HEK293 (cell line): ENCODE measurements at regions not wholly inside any gene's neighbourhood (a gene's known extent, or its start where the extent isn't known, plus 50 kb on each side); places are given as distances from the start of the nearest gene placed in this dataset.

Source experiments
- CTCF ChIA-PET: fragments of 350-600 bp; formaldehyde crosslinking; extraction: SDS; loops from one replicate; lab custom pipeline; 2021; ENCODE audit warnings: antibody characterized with exemption; lab: Yijun Ruan, JAX
- POLR2A ChIA-PET: fragments of 300-600 bp; formaldehyde crosslinking; extraction: SDS; loops from one replicate; lab custom pipeline; 2020; ENCODE audit warnings: antibody characterized with exemption, inconsistent platforms; lab: Yijun Ruan, JAX
- H3K27ac ChIP-seq: fragments of 200-500 bp; sonication (Bioruptor generic); 2 replicates; pipeline ENCODE4 v1.5.1; 2014; ENCODE audit warnings: low read depth, low read length, control low read depth, inconsistent platforms; ENCODE audit errors: extremely low read depth
- H3K36me3 ChIP-seq, 2 experiments: fragments of 200-500 bp in 1 of 2; sonication (Bioruptor generic) in 1 of 2; 1 replicate in 1 of 2; 2 replicates in 1 of 2; pipeline ENCODE4 v1.5.1; 2014 to 2017; ENCODE audit warnings: inconsistent platforms in 2 of 2, low read length in 2 of 2; ENCODE audit not compliant: control insufficient read depth in 2 of 2, insufficient read depth in 1 of 2
- H3K4me1 ChIP-seq: fragments of 200-500 bp; sonication (Bioruptor generic); 2 replicates; pipeline ENCODE4 v1.5.1; 2014; ENCODE audit warnings: mild to moderate bottlenecking, low read length, inconsistent platforms; ENCODE audit not compliant: control insufficient read depth, insufficient read depth
- H3K4me3 ChIP-seq: 2 replicates; pipeline ENCODE4 v1.5.1; 2011; ENCODE audit warnings: low read depth, mild to moderate bottlenecking, control low read depth, low read length, moderate library complexity
- H3K9me3 ChIP-seq: fragments of 200-500 bp; sonication (Bioruptor generic); 2 replicates; pipeline ENCODE4 v1.5.1; 2014; ENCODE audit warnings: low read depth, low read length, inconsistent platforms; ENCODE audit not compliant: control insufficient read depth, insufficient read depth
- EGR2 ChIP-seq: fragments of 450-650 bp; formaldehyde crosslinking; IDR thresholded peaks from 2 replicates; pipeline ENCODE4 v1.5.1; 2016; ENCODE audit warnings: low read depth, missing biosample characterization, missing genetic modification characterization
- GLIS1 ChIP-seq: fragments of 450-650 bp; formaldehyde crosslinking; IDR thresholded peaks from 2 replicates; pipeline ENCODE4 v1.5.1; 2016; ENCODE audit warnings: missing biosample characterization, missing genetic modification characterization
- HIC1 ChIP-seq: fragments of 450-650 bp; formaldehyde crosslinking; IDR thresholded peaks from 2 replicates; pipeline ENCODE4 v1.5.1; 2016; ENCODE audit warnings: missing biosample characterization, missing genetic modification characterization
- HOXA7 ChIP-seq: sonication (generic); formaldehyde crosslinking; IDR thresholded peaks from 2 replicates; pipeline ENCODE4 v1.8.1; 2022; ENCODE audit warnings: missing genetic modification reagents, borderline replicate concordance
- KLF1 ChIP-seq: fragments of 450-650 bp; formaldehyde crosslinking; IDR thresholded peaks from 2 replicates; pipeline ENCODE4 v1.5.1; 2016; ENCODE audit warnings: missing biosample characterization, missing genetic modification characterization
- PRDM10 ChIP-seq: fragments of 450-650 bp; formaldehyde crosslinking; IDR thresholded peaks from 2 replicates; pipeline ENCODE4 v1.5.1; 2016; ENCODE audit warnings: missing biosample characterization, missing genetic modification characterization
- PRDM2 ChIP-seq: fragments of 450-650 bp; formaldehyde crosslinking; IDR thresholded peaks from 2 replicates; pipeline ENCODE4 v1.5.1; 2016; ENCODE audit warnings: missing biosample characterization, missing genetic modification characterization, borderline replicate concordance
- REPIN1 ChIP-seq: fragments of 450-650 bp; formaldehyde crosslinking; IDR thresholded peaks from 2 replicates; pipeline ENCODE4 v1.5.1; 2017; ENCODE audit warnings: missing biosample characterization, missing genetic modification characterization, low read depth
- TRIM28 ChIP-seq: IDR thresholded peaks from 2 replicates; pipeline ENCODE4 v1.6.1; 2011; ENCODE audit warnings: low read length, control low read depth, borderline replicate concordance
- ZBTB1 ChIP-seq: fragments of 450-650 bp; formaldehyde crosslinking; IDR thresholded peaks from 2 replicates; pipeline ENCODE4 v1.5.1; 2016; ENCODE audit warnings: missing biosample characterization, missing genetic modification characterization
- ZNF202 ChIP-seq: fragments of 450-650 bp; formaldehyde crosslinking; IDR thresholded peaks from 2 replicates; pipeline ENCODE4 v1.5.1; 2016; ENCODE audit warnings: missing biosample characterization, missing genetic modification characterization, borderline replicate concordance
- ZNF221 ChIP-seq: fragments of 450-650 bp; formaldehyde crosslinking; IDR thresholded peaks from 2 replicates; pipeline ENCODE4 v1.5.1; 2017; ENCODE audit warnings: missing biosample characterization, missing genetic modification characterization, borderline replicate concordance
- ZNF24 ChIP-seq: fragments of 450-650 bp; formaldehyde crosslinking; IDR thresholded peaks from 2 replicates; pipeline ENCODE4 v1.5.1; 2016; ENCODE audit warnings: missing biosample characterization, missing genetic modification characterization
- ZNF341 ChIP-seq: fragments of 450-650 bp; formaldehyde crosslinking; IDR thresholded peaks from 2 replicates; pipeline ENCODE4; 2016; ENCODE audit warnings: low read depth, missing biosample characterization, missing genetic modification characterization
- ZNF48 ChIP-seq: fragments of 450-650 bp; formaldehyde crosslinking; IDR thresholded peaks from 2 replicates; pipeline ENCODE4 v1.5.1; 2016; ENCODE audit warnings: missing biosample characterization, missing genetic modification characterization
- ZNF624 ChIP-seq: fragments of 450-650 bp; formaldehyde crosslinking; IDR thresholded peaks from 2 replicates; pipeline ENCODE4 v1.5.1; 2017; ENCODE audit warnings: missing biosample characterization, missing genetic modification characterization
- ZNF629 ChIP-seq: fragments of 450-650 bp; formaldehyde crosslinking; IDR thresholded peaks from 2 replicates; pipeline ENCODE4 v1.5.1; 2017; ENCODE audit warnings: missing biosample characterization, missing genetic modification characterization
- ZNF645 ChIP-seq: fragments of 450-650 bp; formaldehyde crosslinking; IDR thresholded peaks from 2 replicates; pipeline ENCODE4; 2016; ENCODE audit warnings: missing biosample characterization, missing genetic modification characterization
- ZNF76 ChIP-seq: fragments of 450-650 bp; formaldehyde crosslinking; IDR thresholded peaks from 2 replicates; pipeline ENCODE4; 2016; ENCODE audit warnings: low read depth, missing biosample characterization, missing genetic modification characterization, borderline replicate concordance

GRCh38 chr1:25109531-25109951, 122.8 kb downstream of the SYF2 start:
- no peaks in the 10 kb centered on the region for H3K4me1 ChIP-seq
- ChIA-PET CTCF (interaction anchor here (0.6 kb wide), 1 partner anchor 177 kb away, joined by 3 read pairs; no protein-coding TSS in a partner anchor), POLR2A (no interaction called here)
- H3K9me3 ChIP-seq: no peaks in the 10 kb centered on the region
- no peak for TF ChIP-seq GLIS1 (tag by site-specific recombination)
- H3K36me3 ChIP-seq: no peaks in the 10 kb centered on the region
- H3K4me3 ChIP-seq: no peak overlapping the region
- no peak overlapping the region for H3K27ac ChIP-seq

GRCh38 chr1:25107643-25108010, 124.7 kb downstream of the SYF2 start:
- Histone ChIP-seq H3K4me3 (no peak overlapping the region), H3K36me3 (no peaks in the 10 kb centered on the region), H3K27ac (no peak overlapping the region), H3K9me3 (no peaks in the 10 kb centered on the region), H3K4me1 (no peaks in the 10 kb centered on the region)
- ChIA-PET CTCF (no interaction called here), POLR2A (no interaction called here)
- TF ChIP-seq REPIN1: no peak
- no peak for TF ChIP-seq ZNF76 (tag by site-specific recombination)
- no peak for TF ChIP-seq ZNF48 (tag by site-specific recombination)
- no peak for TF ChIP-seq ZNF645
- TF ChIP-seq EGR2 (tag by site-specific recombination): no peak
- no peak for TF ChIP-seq PRDM2 (tag by site-specific recombination)
- no peak for TF ChIP-seq PRDM10
- TF ChIP-seq ZNF341: no peak
- TF ChIP-seq ZNF24: no peak
- no peak for TF ChIP-seq KLF1 (tag by site-specific recombination)
- no peak for TF ChIP-seq ZNF221 (tag by site-specific recombination)
- TF ChIP-seq TRIM28: no peak
- no peak for TF ChIP-seq ZBTB1 (tag by site-specific recombination)
- TF ChIP-seq ZNF629 (tag by site-specific recombination): no peak
- TF ChIP-seq HOXA7 (CRISPR knock-in tag): no peak
- TF ChIP-seq ZNF202 (tag by site-specific recombination): no peak
- no peak for TF ChIP-seq ZNF624 (tag by site-specific recombination)
- no peak for TF ChIP-seq HIC1 (tag by site-specific recombination)
- TF ChIP-seq, all 188 proteins: peak for 0
